Nephron progenitor cell (in vitro differentiated cells): ENCODE measurements at regions not wholly inside any gene's neighbourhood (a gene's known extent, or its start where the extent isn't known, plus 50 kb on each side); places are given as distances from the start of the nearest gene placed in this dataset.

ENCODE experiments used
- DNase-seq: peaks from one replicate; pipeline ENCODE4 v3.0.0; 2021
- H3K27ac Mint-ChIP-seq: 2 replicates; pipeline ENCODE4 v1.8.0; 2021; ENCODE audit warnings: mild to moderate bottlenecking, moderate library complexity, mixed read lengths
- H3K27me3 Mint-ChIP-seq: 2 replicates; pipeline ENCODE4 v1.8.0; 2021; ENCODE audit warnings: mild to moderate bottlenecking, low read depth, mixed read lengths; ENCODE audit not compliant: poor library complexity
- H3K36me3 Mint-ChIP-seq: 2 replicates; pipeline ENCODE4 v1.8.0; 2021; ENCODE audit warnings: low read depth, mixed read lengths
- H3K4me1 Mint-ChIP-seq: 2 replicates; pipeline ENCODE4 v1.8.0; 2021; ENCODE audit warnings: mixed read lengths
- H3K4me3 Mint-ChIP-seq: 2 replicates; pipeline ENCODE4 v1.8.0; 2021; ENCODE audit warnings: mild to moderate bottlenecking, moderate library complexity, mixed read lengths
- H3K9me3 Mint-ChIP-seq: 2 replicates; pipeline ENCODE4 v1.8.0; 2021; ENCODE audit warnings: mild to moderate bottlenecking, moderate library complexity, mixed read lengths
- CTCF ChIP-seq: fragments of 200-600 bp; sonication (generic); IDR thresholded peaks from 2 replicates; pipeline ENCODE4 v1.5.0; 2021; ENCODE audit warnings: antibody characterized with exemption

GRCh38 chr6:156009656-156010055 lies 554.0 kb upstream of the NOX3 start:
- Mint-ChIP-seq H3K27ac (no peak overlapping the region), H3K27me3 (peaks cover 27% of the 10 kb centered on the region), H3K4me1 (no peaks in the 10 kb centered on the region), H3K4me3 (no peak overlapping the region), H3K36me3 (no peaks in the 10 kb centered on the region), H3K9me3 (peaks cover 8% of the 10 kb centered on the region)
- DNase-seq, result no peak
- TF ChIP-seq CTCF, result no peak

- H3K36me3 Mint-ChIP-seq, result no peaks in the 10 kb centered on the region
- no peak for TF ChIP-seq CTCF
- no peak overlapping the region for H3K4me3 Mint-ChIP-seq
- no peaks in the 10 kb centered on the region for H3K4me1 Mint-ChIP-seq
- peaks cover 13% of the 10 kb centered on the region for H3K27me3 Mint-ChIP-seq
- no peak for DNase-seq
- no peak overlapping the region for H3K27ac Mint-ChIP-seq
- peaks cover 3% of the 10 kb centered on the region for H3K9me3 Mint-ChIP-seq
Measured at GRCh38 chr6:156004796-156005195, 549.2 kb upstream of the NOX3 start.

- no peak for TF ChIP-seq CTCF
- Mint-ChIP-seq H3K27me3 (no peaks in the 10 kb centered on the region), H3K27ac (no peak overlapping the region), H3K9me3 (no peaks in the 10 kb centered on the region), H3K4me3 (no peak overlapping the region), H3K4me1 (peaks cover 23% of the 10 kb centered on the region), H3K36me3 (no peaks in the 10 kb centered on the region)
- no peak for DNase-seq
Measured at GRCh38 chr6:155996151-155996550, 540.5 kb upstream of the NOX3 start.

- DNase-seq, result no peak
- no peak for TF ChIP-seq CTCF
- Mint-ChIP-seq H3K27me3 (no peaks in the 10 kb centered on the region), H3K36me3 (no peaks in the 10 kb centered on the region), H3K4me3 (no peak overlapping the region), H3K27ac (no peak overlapping the region), H3K4me1 (peaks cover 23% of the 10 kb centered on the region), H3K9me3 (no peaks in the 10 kb centered on the region)
Measured at GRCh38 chr6:155995281-155995680, 539.6 kb upstream of the NOX3 start.

- TF ChIP-seq CTCF, result no peak
- Mint-ChIP-seq H3K27me3 (no peaks in the 10 kb centered on the region), H3K4me3 (no peak overlapping the region), H3K36me3 (no peaks in the 10 kb centered on the region), H3K27ac (peak overlapping the region; percentile 32), H3K9me3 (no peaks in the 10 kb centered on the region), H3K4me1 (peaks cover 20% of the 10 kb centered on the region)
- DNase-seq, result no peak
Measured at GRCh38 chr6:155994086-155994485, 538.4 kb upstream of the NOX3 start.

- Mint-ChIP-seq H3K9me3 (no peaks in the 10 kb centered on the region), H3K27ac (peak overlapping the region; percentile 96), H3K27me3 (no peaks in the 10 kb centered on the region), H3K4me1 (peaks cover 15% of the 10 kb centered on the region), H3K36me3 (no peaks in the 10 kb centered on the region), H3K4me3 (no peak overlapping the region)
- no peak for TF ChIP-seq CTCF
- no peak for DNase-seq
Measured at GRCh38 chr6:155993240-155993639, 537.6 kb upstream of the NOX3 start.
